H9 (cell line): ENCODE measurements at regions not wholly inside any gene's neighbourhood (a gene's known extent, or its start where the extent isn't known, plus 50 kb on each side); places are given as distances from the start of the nearest gene placed in this dataset.

ENCODE experiments used
- DNase-seq: peaks from one replicate; pipeline ENCODE4 v3.0.0-alpha.2; 2017
- H2AFZ ChIP-seq: one replicate; pipeline ENCODE4 v1.6.1; 2013; ENCODE audit warnings: mild to moderate bottlenecking, low read length, control low read depth, moderate library complexity
- H2AK5ac ChIP-seq: 2 replicates; pipeline ENCODE4 v1.6.1; 2013; ENCODE audit warnings: low read length, control low read depth, mixed read lengths; ENCODE audit not compliant: insufficient read length
- H2BK120ac ChIP-seq: one replicate; pipeline ENCODE4 v1.6.1; 2013; ENCODE audit warnings: low read depth, mild to moderate bottlenecking, low read length, control low read depth, inconsistent platforms; ENCODE audit not compliant: poor library complexity, severe bottlenecking
- H2BK12ac ChIP-seq: 2 replicates; pipeline ENCODE4 v1.6.1; 2013; ENCODE audit warnings: low read length, control low read depth, mixed read lengths, low read depth; ENCODE audit not compliant: insufficient read length
- H2BK15ac ChIP-seq: 2 replicates; pipeline ENCODE4 v1.6.1; 2013; ENCODE audit warnings: low read depth, low read length, control low read depth
- H2BK20ac ChIP-seq: one replicate; pipeline ENCODE4 v1.6.1; 2013; ENCODE audit warnings: low read depth, mild to moderate bottlenecking, low read length, control low read depth, inconsistent platforms; ENCODE audit not compliant: poor library complexity, severe bottlenecking
- H2BK5ac ChIP-seq: 2 replicates; pipeline ENCODE4 v1.6.1; 2013; ENCODE audit warnings: low read length, control low read depth, mixed read lengths; ENCODE audit not compliant: insufficient read length
- H3K14ac ChIP-seq: 2 replicates; pipeline ENCODE4 v1.6.1; 2013; ENCODE audit warnings: low read length, control low read depth; ENCODE audit not compliant: insufficient read depth
- H3K18ac ChIP-seq: 2 replicates; pipeline ENCODE4 v1.6.1; 2013; ENCODE audit warnings: low read depth, mild to moderate bottlenecking, mixed read lengths, low read length, control low read depth; ENCODE audit not compliant: insufficient read length
- H3K23ac ChIP-seq: 2 replicates; pipeline ENCODE4 v1.6.1; 2013; ENCODE audit warnings: low read length, control low read depth, mixed read lengths, low read depth; ENCODE audit not compliant: insufficient read length
- H3K23me2 ChIP-seq: 2 replicates; pipeline ENCODE4 v1.6.1; 2013; ENCODE audit warnings: low read depth, mild to moderate bottlenecking, mixed read lengths, low read length, control low read depth; ENCODE audit not compliant: insufficient read length, poor library complexity, severe bottlenecking
- H3K27ac ChIP-seq: 2 replicates; pipeline ENCODE4 v1.5.1; 2013; ENCODE audit warnings: low read length, control low read depth, mixed read lengths, low read depth; ENCODE audit not compliant: insufficient read length
- H3K27me3 ChIP-seq: 2 replicates; pipeline ENCODE4 v1.6.1; 2013; ENCODE audit warnings: low read length, control low read depth, inconsistent platforms; ENCODE audit not compliant: insufficient read depth
- H3K4ac ChIP-seq: 2 replicates; pipeline ENCODE4 v1.6.1; 2013; ENCODE audit warnings: low read depth, mild to moderate bottlenecking, control low read depth, inconsistent platforms, low read length, moderate library complexity
- H3K4me1 ChIP-seq: 2 replicates; pipeline ENCODE4 v1.6.1; 2013; ENCODE audit warnings: low read length, control low read depth, inconsistent platforms; ENCODE audit not compliant: insufficient read depth
- H3K4me2 ChIP-seq: 2 replicates; pipeline ENCODE4 v1.6.1; 2013; ENCODE audit warnings: low read length, control low read depth, mixed read lengths; ENCODE audit not compliant: insufficient read length, insufficient read depth
- H3K56ac ChIP-seq: 2 replicates; pipeline ENCODE4 v1.6.1; 2013; ENCODE audit warnings: low read depth, mild to moderate bottlenecking, mixed read lengths, low read length, control low read depth; ENCODE audit not compliant: insufficient read length
- H3K79me1 ChIP-seq: 2 replicates; pipeline ENCODE4 v1.6.1; 2013; ENCODE audit warnings: low read depth, mild to moderate bottlenecking, moderate library complexity, low read length, control low read depth, inconsistent platforms; ENCODE audit not compliant: insufficient read depth, poor library complexity, severe bottlenecking
- H3K79me2 ChIP-seq: 2 replicates; pipeline ENCODE4 v1.6.1; 2013; ENCODE audit warnings: low read length, control low read depth, inconsistent platforms; ENCODE audit not compliant: insufficient read depth
- H3K9ac ChIP-seq: 2 replicates; pipeline ENCODE4 v1.6.1; 2013; ENCODE audit warnings: low read length, control low read depth, mixed read lengths; ENCODE audit not compliant: insufficient read length; ENCODE audit errors: extremely low read depth
- H3K9me3 ChIP-seq: one replicate; pipeline ENCODE4 v1.6.1; 2013; ENCODE audit warnings: low read depth, low read length, inconsistent platforms; ENCODE audit not compliant: control insufficient read depth
- H3T11ph ChIP-seq: one replicate; pipeline ENCODE4 v1.6.1; 2013; ENCODE audit warnings: mild to moderate bottlenecking, low read length, control low read depth, inconsistent platforms
- H4K20me1 ChIP-seq: one replicate; pipeline ENCODE4 v1.6.1; 2013; ENCODE audit not compliant: control insufficient read depth, insufficient read length, insufficient read depth
- H4K5ac ChIP-seq: 2 replicates; pipeline ENCODE4 v1.6.1; 2013; ENCODE audit warnings: low read depth, mild to moderate bottlenecking, mixed read lengths, low read length, control low read depth; ENCODE audit not compliant: insufficient read length
- H4K8ac ChIP-seq: replicated peaks from 2 replicates; pipeline ENCODE4 v1.6.1; 2013; ENCODE audit warnings: low read length, control low read depth, mixed read lengths, low read depth; ENCODE audit not compliant: insufficient read length
- H4K91ac ChIP-seq: 2 replicates; pipeline ENCODE4 v1.6.1; 2013; ENCODE audit warnings: low read depth, mild to moderate bottlenecking, moderate library complexity, mixed read lengths, low read length, control low read depth; ENCODE audit not compliant: insufficient read length
- H3K27ac Mint-ChIP-seq, 3 experiments: 2 replicates in 2 of 3; 3 replicates in 1 of 3; pipeline ENCODE4 v1.8.0; 2020 to 2021; ENCODE audit warnings: mixed read lengths in 3 of 3, mild to moderate bottlenecking in 1 of 3, moderate library complexity in 1 of 3
- H3K27me3 Mint-ChIP-seq: 2 replicates; pipeline ENCODE4 v1.8.0; 2021; ENCODE audit warnings: low read depth, mild to moderate bottlenecking, moderate library complexity, mixed read lengths
- H3K36me3 Mint-ChIP-seq, 3 experiments: 2 replicates in 2 of 3; 3 replicates in 1 of 3; pipeline ENCODE4 v1.8.0; 2020 to 2021; ENCODE audit warnings: low read depth in 3 of 3, mixed read lengths in 3 of 3; ENCODE audit not compliant: insufficient read depth in 1 of 3
- H3K4me1 Mint-ChIP-seq, 2 experiments: 2 replicates each; pipeline ENCODE4 v1.8.0; 2020; ENCODE audit warnings: mixed read lengths in 2 of 2
- H3K4me3 Mint-ChIP-seq, 2 experiments: 2 replicates in 1 of 2; 3 replicates in 1 of 2; pipeline ENCODE4 v1.8.0; 2020 to 2021; ENCODE audit warnings: mild to moderate bottlenecking in 2 of 2, mixed read lengths in 2 of 2, moderate library complexity in 1 of 2
- H3K9me3 Mint-ChIP-seq, 2 experiments: 2 replicates in 1 of 2; 3 replicates in 1 of 2; pipeline ENCODE4 v1.8.0; 2020; ENCODE audit warnings: mild to moderate bottlenecking in 2 of 2, mixed read lengths in 2 of 2, moderate library complexity in 1 of 2
- WGBS: extraction: QIAGEN DNeasy Blood & Tissue Kit; methylation state at CpG from one replicate; pipeline ENCODE4 v1.1.7; 2013; ENCODE audit warnings: missing lambda C conversion rate, low lambda C conversion rate, mixed read lengths; ENCODE audit not compliant: insufficient read length; ENCODE audit errors: extremely low coverage; 5-methylcytosine and 5-hydroxymethylcytosine counted together
- TF ChIP-seq, protein P1 (sequence below): fragments of 200-600 bp; sonication (generic); conservative IDR thresholded peaks from 3 replicates; pipeline ENCODE4 v1.8.0; 2021; ENCODE audit warnings: antibody characterized with exemption, mild to moderate bottlenecking

DNA sequence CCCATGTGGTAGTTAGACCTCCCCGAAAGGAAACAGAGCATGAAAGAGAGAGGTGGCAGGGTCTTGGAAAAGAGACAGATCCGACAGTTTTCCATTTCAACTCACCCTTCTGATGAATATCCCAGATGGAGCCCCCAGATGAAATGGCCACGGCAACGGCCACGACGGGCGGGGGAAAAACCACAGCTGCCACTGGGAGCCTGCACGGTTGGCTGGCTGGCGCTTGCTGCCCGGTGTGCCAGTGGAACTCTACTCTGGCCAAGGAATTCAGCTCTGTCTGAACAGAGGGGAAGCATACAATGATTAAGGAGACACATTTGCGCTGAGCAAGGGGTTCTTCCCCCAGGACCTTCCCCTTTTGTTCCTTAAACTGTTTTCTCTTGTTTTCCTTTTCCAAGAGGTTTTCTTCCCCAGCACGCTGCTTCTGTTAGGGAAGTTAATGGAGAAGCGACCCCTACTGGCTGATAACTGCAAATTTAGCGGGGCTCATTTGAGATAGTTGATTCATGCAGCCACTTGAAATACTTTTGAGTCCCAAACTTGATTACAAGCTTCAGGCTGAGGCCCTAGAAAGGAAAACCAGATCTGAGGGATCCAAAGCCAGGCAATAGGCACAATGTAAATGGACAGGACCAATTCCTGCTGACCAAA is 1122.5 kb downstream of the NCAM2 start:
- H4K20me1 ChIP-seq, result no peaks in the 10 kb centered on the region
- H3K4me3 Mint-ChIP-seq, result no peak overlapping the region
- no peak overlapping the region for H3K4ac ChIP-seq
- H3K56ac ChIP-seq, result no peak overlapping the region
- WGBS, result no CpG with 5 or more reads among the region's 14 CpGs
- no peak overlapping the region for H4K5ac ChIP-seq
- H3K14ac ChIP-seq, result no peak overlapping the region
- no peaks in the 10 kb centered on the region for H3K9me3 ChIP-seq
- no peak overlapping the region for H3K4me2 ChIP-seq
- no peak overlapping the region for H3K27ac ChIP-seq
- H3T11ph ChIP-seq, result no peak overlapping the region
- H3K23ac ChIP-seq, result no peak overlapping the region
- TF ChIP-seq, protein P1, sequence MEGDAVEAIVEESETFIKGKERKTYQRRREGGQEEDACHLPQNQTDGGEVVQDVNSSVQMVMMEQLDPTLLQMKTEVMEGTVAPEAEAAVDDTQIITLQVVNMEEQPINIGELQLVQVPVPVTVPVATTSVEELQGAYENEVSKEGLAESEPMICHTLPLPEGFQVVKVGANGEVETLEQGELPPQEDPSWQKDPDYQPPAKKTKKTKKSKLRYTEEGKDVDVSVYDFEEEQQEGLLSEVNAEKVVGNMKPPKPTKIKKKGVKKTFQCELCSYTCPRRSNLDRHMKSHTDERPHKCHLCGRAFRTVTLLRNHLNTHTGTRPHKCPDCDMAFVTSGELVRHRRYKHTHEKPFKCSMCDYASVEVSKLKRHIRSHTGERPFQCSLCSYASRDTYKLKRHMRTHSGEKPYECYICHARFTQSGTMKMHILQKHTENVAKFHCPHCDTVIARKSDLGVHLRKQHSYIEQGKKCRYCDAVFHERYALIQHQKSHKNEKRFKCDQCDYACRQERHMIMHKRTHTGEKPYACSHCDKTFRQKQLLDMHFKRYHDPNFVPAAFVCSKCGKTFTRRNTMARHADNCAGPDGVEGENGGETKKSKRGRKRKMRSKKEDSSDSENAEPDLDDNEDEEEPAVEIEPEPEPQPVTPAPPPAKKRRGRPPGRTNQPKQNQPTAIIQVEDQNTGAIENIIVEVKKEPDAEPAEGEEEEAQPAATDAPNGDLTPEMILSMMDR, result peak; percentile 78
- H2BK5ac ChIP-seq, result no peak overlapping the region
- H2BK120ac ChIP-seq, result no peak overlapping the region
- H2BK12ac ChIP-seq, result no peak overlapping the region
- H2AK5ac ChIP-seq, result no peak overlapping the region
- H3K79me1 ChIP-seq, result no peaks in the 10 kb centered on the region
- DNase-seq, result peak; percentile 49
- H3K27me3 Mint-ChIP-seq, result no peaks in the 10 kb centered on the region; the same call in 1 of the 2 replicates
- no peak overlapping the region for H3K9ac ChIP-seq
- no peaks in the 10 kb centered on the region for H3K4me1 Mint-ChIP-seq
- no peak overlapping the region for H2AFZ ChIP-seq
- no peak overlapping the region for H3K18ac ChIP-seq
- no peaks in the 10 kb centered on the region for H3K79me2 ChIP-seq
- H2BK15ac ChIP-seq, result no peak overlapping the region
- H3K23me2 ChIP-seq, result no peaks in the 10 kb centered on the region
- H2BK20ac ChIP-seq, result no peak overlapping the region
- H3K36me3 Mint-ChIP-seq, result peaks cover 0 to 9% (median 6%) of the 10 kb centered on the region in 3 experiments; a peak in 4 of 7 replicates
- H4K8ac ChIP-seq, result no peak overlapping the region
- H3K27ac Mint-ChIP-seq, result no peak overlapping the region; a peak in 1 of 7 replicates
- H4K91ac ChIP-seq, result no peak overlapping the region
- H3K4me1 ChIP-seq, result no peaks in the 10 kb centered on the region
- H3K9me3 Mint-ChIP-seq, result peaks cover 6 to 16% of the 10 kb centered on the region in 2 experiments; a peak in 4 of 5 replicates
- peaks cover 2% of the 10 kb centered on the region; the same call in 1 of the 2 replicates for H3K27me3 ChIP-seq
